Activated naive CD8-positive, alpha-beta T cell treated with anti-CD3 and anti-CD28 coated beads for 36 hours (primary cell): ENCODE measurements at regions not wholly inside any gene's neighbourhood (a gene's known extent, or its start where the extent isn't known, plus 50 kb on each side); places are given as distances from the start of the nearest gene placed in this dataset.

Experiments
- DNase-seq: peaks from one replicate; pipeline ENCODE4 v3.0.0; 2021
- H3K27ac Mint-ChIP-seq: one replicate; pipeline ENCODE4 v1.8.0; 2022; ENCODE audit warnings: mild to moderate bottlenecking, moderate library complexity, mixed read lengths
- H3K27me3 Mint-ChIP-seq: one replicate; pipeline ENCODE4 v1.8.0; 2022; ENCODE audit warnings: mild to moderate bottlenecking, mixed read lengths
- H3K36me3 Mint-ChIP-seq: one replicate; pipeline ENCODE4 v1.8.0; 2021; ENCODE audit warnings: mild to moderate bottlenecking, mixed read lengths
- H3K4me1 Mint-ChIP-seq: one replicate; pipeline ENCODE4 v1.8.0; 2021; ENCODE audit warnings: mixed read lengths
- H3K4me3 Mint-ChIP-seq: one replicate; pipeline ENCODE4 v1.8.0; 2022; ENCODE audit warnings: mild to moderate bottlenecking, moderate library complexity, mixed read lengths
- H3K9me3 Mint-ChIP-seq: one replicate; pipeline ENCODE4 v1.8.0; 2022; ENCODE audit warnings: mixed read lengths

- Mint-ChIP-seq H3K4me3 (no peak overlapping the region), H3K27ac (no peak overlapping the region), H3K4me1 (no peaks in the 10 kb centered on the region), H3K27me3 (peaks cover 11% of the 10 kb centered on the region), H3K9me3 (no peaks in the 10 kb centered on the region), H3K36me3 (no peaks in the 10 kb centered on the region)
- DNase-seq, result no peak
Measured at GRCh38 chr11:116232364-116232828, 540.4 kb downstream of the BUD13 start.

GRCh38 chr11:116231543-116231942 lies 541.2 kb downstream of the BUD13 start:
- Mint-ChIP-seq H3K4me3 (no peak overlapping the region), H3K27ac (no peak overlapping the region), H3K4me1 (no peaks in the 10 kb centered on the region), H3K36me3 (no peaks in the 10 kb centered on the region), H3K27me3 (peaks cover 17% of the 10 kb centered on the region), H3K9me3 (no peaks in the 10 kb centered on the region)
- DNase-seq, result no peak

- no peak overlapping the region for H3K4me3 Mint-ChIP-seq
- no peak overlapping the region for H3K27ac Mint-ChIP-seq
- H3K36me3 Mint-ChIP-seq, result no peaks in the 10 kb centered on the region
- peaks cover 22% of the 10 kb centered on the region for H3K27me3 Mint-ChIP-seq
- no peak for DNase-seq
- no peaks in the 10 kb centered on the region for H3K4me1 Mint-ChIP-seq
- no peaks in the 10 kb centered on the region for H3K9me3 Mint-ChIP-seq
Measured at GRCh38 chr11:116230438-116230837, 542.3 kb downstream of the BUD13 start.

GRCh38 chr11:116229236-116229970 lies 543.4 kb downstream of the BUD13 start:
- H3K36me3 Mint-ChIP-seq, result no peaks in the 10 kb centered on the region
- no peak for DNase-seq
- H3K27me3 Mint-ChIP-seq, result peaks cover 28% of the 10 kb centered on the region
- no peaks in the 10 kb centered on the region for H3K9me3 Mint-ChIP-seq
- H3K27ac Mint-ChIP-seq, result no peak overlapping the region
- H3K4me1 Mint-ChIP-seq, result no peaks in the 10 kb centered on the region
- no peak overlapping the region for H3K4me3 Mint-ChIP-seq

GRCh38 chr11:116226731-116227130 lies 546.1 kb downstream of the BUD13 start:
- no peaks in the 10 kb centered on the region for H3K9me3 Mint-ChIP-seq
- peaks cover 28% of the 10 kb centered on the region for H3K27me3 Mint-ChIP-seq
- no peaks in the 10 kb centered on the region for H3K36me3 Mint-ChIP-seq
- no peak overlapping the region for H3K27ac Mint-ChIP-seq
- H3K4me3 Mint-ChIP-seq, result no peak overlapping the region
- no peak for DNase-seq
- no peaks in the 10 kb centered on the region for H3K4me1 Mint-ChIP-seq

- Mint-ChIP-seq H3K27me3 (peaks cover 28% of the 10 kb centered on the region), H3K9me3 (no peaks in the 10 kb centered on the region), H3K4me1 (no peaks in the 10 kb centered on the region), H3K36me3 (no peaks in the 10 kb centered on the region), H3K4me3 (no peak overlapping the region), H3K27ac (no peak overlapping the region)
- DNase-seq, result no peak
Measured at GRCh38 chr11:116225784-116226585, 546.8 kb downstream of the BUD13 start.

- Mint-ChIP-seq H3K9me3 (no peaks in the 10 kb centered on the region), H3K36me3 (no peaks in the 10 kb centered on the region), H3K27ac (no peak overlapping the region), H3K27me3 (peaks cover 28% of the 10 kb centered on the region), H3K4me1 (no peaks in the 10 kb centered on the region), H3K4me3 (no peak overlapping the region)
- no peak for DNase-seq
Measured at GRCh38 chr11:116225236-116225635, 547.6 kb downstream of the BUD13 start.

GRCh38 chr11:116224889-116225200 lies 547.9 kb downstream of the BUD13 start:
- Mint-ChIP-seq H3K27ac (no peak overlapping the region), H3K36me3 (no peaks in the 10 kb centered on the region), H3K4me1 (no peaks in the 10 kb centered on the region), H3K9me3 (no peaks in the 10 kb centered on the region), H3K4me3 (no peak overlapping the region), H3K27me3 (peaks cover 28% of the 10 kb centered on the region)
- no peak for DNase-seq

GRCh38 chr11:116224154-116224888 lies 548.5 kb downstream of the BUD13 start:
- Mint-ChIP-seq H3K4me1 (no peaks in the 10 kb centered on the region), H3K36me3 (no peaks in the 10 kb centered on the region), H3K27ac (no peak overlapping the region), H3K4me3 (no peak overlapping the region), H3K9me3 (no peaks in the 10 kb centered on the region), H3K27me3 (peaks cover 24% of the 10 kb centered on the region)
- peak; percentile 18 for DNase-seq

- Mint-ChIP-seq H3K4me1 (no peaks in the 10 kb centered on the region), H3K36me3 (no peaks in the 10 kb centered on the region), H3K4me3 (no peak overlapping the region), H3K9me3 (peaks cover 1% of the 10 kb centered on the region), H3K27ac (no peak overlapping the region), H3K27me3 (peaks cover 19% of the 10 kb centered on the region)
- no peak for DNase-seq
Measured at GRCh38 chr11:116221351-116221750, 551.4 kb downstream of the BUD13 start.

- H3K9me3 Mint-ChIP-seq, result peaks cover 1% of the 10 kb centered on the region
Measured at GRCh38 chr11:116219171-116219635, 553.6 kb downstream of the BUD13 start.

GRCh38 chr11:116217441-116217840 lies 555.3 kb downstream of the BUD13 start:
- DNase-seq, result no peak
- Mint-ChIP-seq H3K27ac (no peak overlapping the region), H3K27me3 (peaks cover 8% of the 10 kb centered on the region), H3K36me3 (no peaks in the 10 kb centered on the region), H3K4me1 (no peaks in the 10 kb centered on the region), H3K9me3 (peaks cover 1% of the 10 kb centered on the region), H3K4me3 (no peak overlapping the region)

More at GRCh38 chr11:116219171-116219635, 553.6 kb downstream of the BUD13 start:
- no peak for DNase-seq
- peaks cover 8% of the 10 kb centered on the region for H3K27me3 Mint-ChIP-seq
- H3K4me1 Mint-ChIP-seq, result no peaks in the 10 kb centered on the region
- H3K27ac Mint-ChIP-seq, result no peak overlapping the region
- H3K4me3 Mint-ChIP-seq, result no peak overlapping the region
- H3K36me3 Mint-ChIP-seq, result no peaks in the 10 kb centered on the region

GRCh38 chr11:116217006-116217405 lies 555.8 kb downstream of the BUD13 start:
- peaks cover 8% of the 10 kb centered on the region for H3K27me3 Mint-ChIP-seq
- peaks cover 1% of the 10 kb centered on the region for H3K9me3 Mint-ChIP-seq
- no peak overlapping the region for H3K4me3 Mint-ChIP-seq
- H3K4me1 Mint-ChIP-seq, result no peaks in the 10 kb centered on the region
- H3K27ac Mint-ChIP-seq, result no peak overlapping the region
- no peak for DNase-seq
- H3K36me3 Mint-ChIP-seq, result no peaks in the 10 kb centered on the region

- no peak overlapping the region for H3K27ac Mint-ChIP-seq
- peaks cover 1% of the 10 kb centered on the region for H3K9me3 Mint-ChIP-seq
- peaks cover 8% of the 10 kb centered on the region for H3K27me3 Mint-ChIP-seq
- H3K4me3 Mint-ChIP-seq, result no peak overlapping the region
- H3K36me3 Mint-ChIP-seq, result no peaks in the 10 kb centered on the region
- no peaks in the 10 kb centered on the region for H3K4me1 Mint-ChIP-seq
- no peak for DNase-seq
Measured at GRCh38 chr11:116215471-116216113, 557.2 kb downstream of the BUD13 start.

- Mint-ChIP-seq H3K9me3 (no peaks in the 10 kb centered on the region), H3K27ac (no peak overlapping the region), H3K27me3 (no peaks in the 10 kb centered on the region), H3K4me3 (no peak overlapping the region), H3K4me1 (no peaks in the 10 kb centered on the region), H3K36me3 (no peaks in the 10 kb centered on the region)
- DNase-seq, result no peak
Measured at GRCh38 chr11:116211147-116211546, 561.6 kb downstream of the BUD13 start.
